GM10266 (cell line): ENCODE measurements at regions not wholly inside any gene's neighbourhood (a gene's known extent, or its start where the extent isn't known, plus 50 kb on each side); places are given as distances from the start of the nearest gene placed in this dataset.

Experiments used
- DNase-seq: peaks from one replicate; pipeline ENCODE4 v3.0.0; 2012; ENCODE audit errors: extremely low spot score
- TF ChIP-seq, protein P1 (sequence below): IDR thresholded peaks from 2 replicates; pipeline ENCODE4 v1.5.1; 2012; ENCODE audit warnings: mild to moderate bottlenecking, low read depth; ENCODE audit not compliant: control insufficient read depth, insufficient read depth; ENCODE audit errors: missing control alignments

DNA sequence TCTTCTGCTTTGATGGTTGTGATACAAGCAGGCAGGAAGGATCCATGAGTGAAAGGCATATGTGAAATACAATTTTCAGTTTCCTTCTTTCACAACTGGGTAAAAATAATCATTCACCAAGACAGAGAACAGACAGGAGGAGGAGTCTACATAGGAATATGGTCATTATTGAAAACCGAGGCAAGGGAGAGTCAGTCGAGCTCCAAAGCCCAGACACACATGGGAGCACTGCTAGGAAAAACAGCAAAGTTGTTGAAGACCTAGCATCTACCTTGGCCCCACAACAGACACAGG, 260.6 kb downstream of the ERMARD start:
- DNase-seq = no peak
- TF ChIP-seq, protein P1, sequence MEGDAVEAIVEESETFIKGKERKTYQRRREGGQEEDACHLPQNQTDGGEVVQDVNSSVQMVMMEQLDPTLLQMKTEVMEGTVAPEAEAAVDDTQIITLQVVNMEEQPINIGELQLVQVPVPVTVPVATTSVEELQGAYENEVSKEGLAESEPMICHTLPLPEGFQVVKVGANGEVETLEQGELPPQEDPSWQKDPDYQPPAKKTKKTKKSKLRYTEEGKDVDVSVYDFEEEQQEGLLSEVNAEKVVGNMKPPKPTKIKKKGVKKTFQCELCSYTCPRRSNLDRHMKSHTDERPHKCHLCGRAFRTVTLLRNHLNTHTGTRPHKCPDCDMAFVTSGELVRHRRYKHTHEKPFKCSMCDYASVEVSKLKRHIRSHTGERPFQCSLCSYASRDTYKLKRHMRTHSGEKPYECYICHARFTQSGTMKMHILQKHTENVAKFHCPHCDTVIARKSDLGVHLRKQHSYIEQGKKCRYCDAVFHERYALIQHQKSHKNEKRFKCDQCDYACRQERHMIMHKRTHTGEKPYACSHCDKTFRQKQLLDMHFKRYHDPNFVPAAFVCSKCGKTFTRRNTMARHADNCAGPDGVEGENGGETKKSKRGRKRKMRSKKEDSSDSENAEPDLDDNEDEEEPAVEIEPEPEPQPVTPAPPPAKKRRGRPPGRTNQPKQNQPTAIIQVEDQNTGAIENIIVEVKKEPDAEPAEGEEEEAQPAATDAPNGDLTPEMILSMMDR = no peak

DNA sequence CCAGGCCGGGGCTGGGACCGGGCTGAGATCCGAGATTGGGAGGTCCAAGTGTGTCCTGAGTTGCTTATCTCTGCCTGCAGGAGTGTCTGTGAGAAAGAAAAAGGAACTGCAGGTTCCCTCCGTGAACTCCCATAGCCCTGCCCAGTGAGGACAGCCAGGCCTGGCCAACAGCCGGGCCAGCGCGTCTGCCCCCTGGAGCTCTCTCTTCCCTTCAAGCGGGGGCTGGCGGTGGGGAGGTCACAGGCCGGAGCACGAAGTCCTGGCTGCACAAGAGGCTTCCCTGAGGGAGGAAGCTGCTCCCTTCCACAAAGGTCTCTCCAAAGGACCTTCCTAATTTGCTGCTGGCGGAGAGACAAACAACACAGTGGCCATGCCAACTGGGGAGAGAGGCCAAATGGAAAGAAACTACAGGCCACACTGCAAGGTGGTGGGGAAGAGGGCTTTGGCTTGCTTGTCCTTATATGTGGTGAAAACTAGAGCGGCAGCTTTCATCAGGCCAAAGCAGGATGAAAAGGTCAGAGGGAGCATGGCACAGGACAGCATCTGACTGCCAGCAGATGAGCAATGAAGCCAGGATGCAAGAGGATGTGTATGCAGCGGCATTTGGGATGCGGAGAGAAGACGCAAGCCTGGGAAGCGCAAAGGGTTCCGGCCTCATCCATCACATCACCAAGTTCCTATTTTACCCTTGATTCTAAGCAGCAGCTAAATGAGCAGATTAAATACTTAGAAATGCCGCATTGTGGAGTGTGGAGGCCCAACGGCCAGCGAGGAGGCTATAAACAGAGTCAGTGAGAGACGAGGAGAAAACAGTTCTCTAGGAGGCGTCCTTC, 260.0 kb downstream of the ERMARD start:
- DNase-seq = no peak
- TF ChIP-seq, protein P1 = no peak

DNA sequence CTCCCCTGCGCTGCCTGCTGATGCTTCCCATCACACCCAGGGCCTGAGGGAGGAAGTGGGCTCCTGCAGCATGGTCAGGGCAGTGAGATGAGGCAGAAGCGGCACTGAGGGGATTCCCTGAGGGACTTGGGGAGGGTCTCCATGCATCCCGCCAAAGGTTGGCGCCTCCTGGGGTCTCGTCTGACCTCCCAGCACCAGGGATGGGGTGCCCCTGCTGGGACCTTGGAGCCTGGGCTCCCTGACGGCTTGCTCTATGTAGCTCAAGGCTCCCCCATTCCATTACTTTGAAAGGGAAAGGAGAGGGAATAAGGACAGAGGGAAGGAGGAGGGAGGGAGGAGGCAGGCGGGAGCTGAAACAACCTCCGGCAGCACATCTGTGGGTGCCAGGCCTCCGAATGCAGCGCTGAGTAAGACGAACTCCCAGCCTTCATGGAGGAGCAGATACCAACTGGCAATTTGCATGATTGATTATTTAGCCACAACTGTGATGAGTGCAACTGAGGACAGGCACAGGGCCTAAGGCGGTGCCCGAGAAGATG, 259.3 kb downstream of the ERMARD start:
- DNase-seq = no peak
- TF ChIP-seq, protein P1 = no peak

DNA sequence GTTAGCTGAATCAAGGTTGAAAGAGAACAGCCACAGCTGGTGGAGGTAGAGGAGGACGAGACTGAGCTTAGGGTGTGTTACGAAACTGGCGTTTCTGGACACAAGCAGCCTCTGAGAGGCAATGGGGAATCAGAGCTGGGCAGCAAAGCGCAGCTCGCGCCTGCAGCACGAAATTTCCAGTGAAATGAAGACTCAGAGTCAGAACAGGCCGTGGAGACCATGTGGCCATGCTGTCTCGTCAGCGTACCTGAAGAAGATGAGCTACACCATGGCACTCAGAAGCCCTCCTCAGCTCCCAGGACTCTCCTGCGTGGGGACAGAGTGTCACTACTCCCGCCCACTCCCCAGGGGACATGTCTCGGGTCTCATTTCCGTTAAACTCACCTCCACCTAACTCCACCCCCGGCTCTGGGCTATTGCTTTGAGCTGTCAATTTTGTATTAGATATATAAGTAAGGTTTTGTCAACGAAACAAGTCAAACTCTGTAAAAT, 256.9 kb downstream of the ERMARD start:
- DNase-seq = no peak
- TF ChIP-seq, protein P1 = no peak

DNA sequence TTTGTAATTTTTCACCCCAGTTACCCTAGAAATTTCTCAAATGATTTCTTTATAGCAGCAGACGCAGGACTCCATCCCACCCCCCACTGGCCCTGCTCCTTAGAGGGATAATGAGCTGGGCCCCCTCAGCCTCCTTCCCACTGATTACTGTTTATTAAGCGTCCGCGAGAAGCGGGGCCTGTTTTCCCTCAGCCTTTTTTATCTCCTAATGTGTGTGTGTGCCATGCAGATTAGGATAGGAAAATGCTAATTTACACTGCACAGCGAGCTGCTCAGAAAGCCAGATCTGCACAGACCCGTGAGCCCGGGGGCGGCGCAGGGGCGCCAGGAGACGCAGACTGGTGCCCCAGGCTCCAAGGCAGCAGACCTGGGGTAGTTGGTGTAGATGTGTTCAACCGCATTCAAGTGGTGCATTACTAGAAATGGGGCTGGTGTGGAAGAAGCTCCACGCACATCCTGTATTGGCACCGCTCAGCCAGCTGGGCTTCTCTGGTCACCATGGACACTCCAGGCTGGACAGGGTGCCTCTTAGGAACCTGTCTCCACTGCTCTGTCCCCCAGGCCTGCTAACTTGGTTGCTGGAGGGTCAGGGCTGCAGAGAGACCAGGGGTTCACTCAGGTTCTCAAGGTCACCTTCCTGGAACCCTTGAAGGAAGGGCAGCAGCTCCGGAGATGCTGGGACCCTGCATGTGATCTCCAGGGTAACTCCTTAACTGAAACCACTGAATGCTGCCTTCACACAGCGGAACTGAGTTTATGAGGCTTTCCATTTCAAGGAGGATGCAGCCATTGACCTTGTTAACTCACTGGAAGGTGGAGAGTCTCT, 256.3 kb downstream of the ERMARD start:
- TF ChIP-seq, protein P1 = no peak
- DNase-seq = no peak

DNA sequence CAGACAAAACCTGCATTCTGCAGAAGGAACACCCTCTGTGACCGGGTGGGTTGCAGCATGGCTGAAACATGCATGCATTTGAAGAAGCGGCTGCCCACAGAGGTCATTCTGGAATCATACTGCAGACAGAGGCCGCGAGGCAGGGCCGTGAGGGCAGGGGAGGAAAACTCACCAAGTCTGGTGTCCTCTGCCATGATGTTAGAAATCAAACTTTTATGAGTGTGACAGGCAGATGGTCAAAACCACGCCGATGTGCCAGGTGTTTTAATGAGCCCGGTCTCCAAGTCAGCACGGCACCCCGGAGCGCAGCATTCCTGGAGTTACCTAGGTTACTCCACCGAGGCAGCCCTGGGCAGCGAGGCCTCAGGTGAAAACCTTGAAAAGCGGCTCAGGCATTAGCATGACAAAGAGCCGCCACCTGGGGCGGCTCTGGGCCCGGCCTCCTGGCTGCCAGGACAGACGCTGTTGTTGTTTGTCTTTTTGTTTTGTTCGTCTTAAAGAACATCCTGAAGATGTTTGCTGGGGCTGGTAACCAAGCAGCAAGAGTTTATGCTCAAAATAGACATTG, 255.6 kb downstream of the ERMARD start:
- TF ChIP-seq, protein P1 = no peak
- no peak for DNase-seq
